ENCODE measurements at regions not wholly inside any gene's neighbourhood (a gene's known extent, or its start where the extent isn't known, plus 50 kb on each side); places are given as distances from the start of the nearest gene placed in this dataset.

DNA sequence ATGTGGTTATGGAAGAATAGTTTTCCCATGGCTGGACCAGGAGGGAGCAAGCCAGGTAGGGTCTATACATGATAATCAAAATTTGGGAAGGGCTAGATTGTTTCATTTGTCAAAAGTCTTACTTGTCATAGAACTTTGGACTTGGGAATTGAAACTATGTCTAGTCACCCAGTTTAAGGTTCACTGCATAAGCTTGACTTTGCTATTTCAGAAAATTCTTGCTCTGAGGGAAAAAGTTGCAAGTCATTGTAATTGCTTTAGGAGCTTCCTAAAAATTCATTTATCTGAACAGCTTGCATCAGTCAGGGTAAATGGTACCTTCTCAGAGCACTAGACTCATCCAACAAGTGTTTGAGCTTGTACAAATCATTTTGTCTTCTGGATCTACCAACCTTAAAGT lies 1194.7 kb downstream of the GALC start:
- Histone ChIP-seq H4K20me1 (replicated peaks; ENCODE audit: insufficient read depth) (no peaks in the 10 kb centered on the region), H3K4me1 (ENCODE audit: insufficient read depth) (no peaks in the 10 kb centered on the region), H3K36me3 (ENCODE audit: insufficient read depth) (no peaks in the 10 kb centered on the region), H3K79me2 (replicated peaks; ENCODE audit: insufficient read depth) (no peaks in the 10 kb centered on the region), H3K9me2 (ENCODE audit: insufficient read depth) (no peaks in the 10 kb centered on the region), H3F3A (replicated peaks; ENCODE audit: low read depth) (no peaks in the 10 kb centered on the region), H2AFZ (no peak overlapping the region), H3K4me2 (no peak overlapping the region), H3K27me3 (ENCODE audit: insufficient read depth) (no peaks in the 10 kb centered on the region), H3K27ac (ENCODE audit: low read depth) (no peak overlapping the region), H3K4me3 (no peak overlapping the region)
- no peak for TF ChIP-seq CREB1 (CRISPR knock-in tag; IDR thresholded peaks at IDR 0.05; ENCODE audit: low read depth)
- TF ChIP-seq, protein P1, sequence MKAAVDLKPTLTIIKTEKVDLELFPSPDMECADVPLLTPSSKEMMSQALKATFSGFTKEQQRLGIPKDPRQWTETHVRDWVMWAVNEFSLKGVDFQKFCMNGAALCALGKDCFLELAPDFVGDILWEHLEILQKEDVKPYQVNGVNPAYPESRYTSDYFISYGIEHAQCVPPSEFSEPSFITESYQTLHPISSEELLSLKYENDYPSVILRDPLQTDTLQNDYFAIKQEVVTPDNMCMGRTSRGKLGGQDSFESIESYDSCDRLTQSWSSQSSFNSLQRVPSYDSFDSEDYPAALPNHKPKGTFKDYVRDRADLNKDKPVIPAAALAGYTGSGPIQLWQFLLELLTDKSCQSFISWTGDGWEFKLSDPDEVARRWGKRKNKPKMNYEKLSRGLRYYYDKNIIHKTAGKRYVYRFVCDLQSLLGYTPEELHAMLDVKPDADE (IDR thresholded peaks at IDR 0.05): no peak
- TF ChIP-seq JUNB (IDR thresholded peaks at IDR 0.05; ENCODE audit: unreplicated experiment): no peak
- no peak for TF ChIP-seq EZH2 (IDR thresholded peaks at IDR 0.05; ENCODE audit: low read depth, unreplicated experiment)
- no peak for TF ChIP-seq ZNF331 (CRISPR knock-in tag; IDR thresholded peaks at IDR 0.05; ENCODE audit: low read depth)
- no peak for TF ChIP-seq STAT1 (IDR thresholded peaks at IDR 0.05; ENCODE audit: unreplicated experiment)
- TF ChIP-seq EZH2phosphoT487 (IDR thresholded peaks at IDR 0.05; ENCODE audit: unreplicated experiment): no peak
- TF ChIP-seq, protein P2, sequence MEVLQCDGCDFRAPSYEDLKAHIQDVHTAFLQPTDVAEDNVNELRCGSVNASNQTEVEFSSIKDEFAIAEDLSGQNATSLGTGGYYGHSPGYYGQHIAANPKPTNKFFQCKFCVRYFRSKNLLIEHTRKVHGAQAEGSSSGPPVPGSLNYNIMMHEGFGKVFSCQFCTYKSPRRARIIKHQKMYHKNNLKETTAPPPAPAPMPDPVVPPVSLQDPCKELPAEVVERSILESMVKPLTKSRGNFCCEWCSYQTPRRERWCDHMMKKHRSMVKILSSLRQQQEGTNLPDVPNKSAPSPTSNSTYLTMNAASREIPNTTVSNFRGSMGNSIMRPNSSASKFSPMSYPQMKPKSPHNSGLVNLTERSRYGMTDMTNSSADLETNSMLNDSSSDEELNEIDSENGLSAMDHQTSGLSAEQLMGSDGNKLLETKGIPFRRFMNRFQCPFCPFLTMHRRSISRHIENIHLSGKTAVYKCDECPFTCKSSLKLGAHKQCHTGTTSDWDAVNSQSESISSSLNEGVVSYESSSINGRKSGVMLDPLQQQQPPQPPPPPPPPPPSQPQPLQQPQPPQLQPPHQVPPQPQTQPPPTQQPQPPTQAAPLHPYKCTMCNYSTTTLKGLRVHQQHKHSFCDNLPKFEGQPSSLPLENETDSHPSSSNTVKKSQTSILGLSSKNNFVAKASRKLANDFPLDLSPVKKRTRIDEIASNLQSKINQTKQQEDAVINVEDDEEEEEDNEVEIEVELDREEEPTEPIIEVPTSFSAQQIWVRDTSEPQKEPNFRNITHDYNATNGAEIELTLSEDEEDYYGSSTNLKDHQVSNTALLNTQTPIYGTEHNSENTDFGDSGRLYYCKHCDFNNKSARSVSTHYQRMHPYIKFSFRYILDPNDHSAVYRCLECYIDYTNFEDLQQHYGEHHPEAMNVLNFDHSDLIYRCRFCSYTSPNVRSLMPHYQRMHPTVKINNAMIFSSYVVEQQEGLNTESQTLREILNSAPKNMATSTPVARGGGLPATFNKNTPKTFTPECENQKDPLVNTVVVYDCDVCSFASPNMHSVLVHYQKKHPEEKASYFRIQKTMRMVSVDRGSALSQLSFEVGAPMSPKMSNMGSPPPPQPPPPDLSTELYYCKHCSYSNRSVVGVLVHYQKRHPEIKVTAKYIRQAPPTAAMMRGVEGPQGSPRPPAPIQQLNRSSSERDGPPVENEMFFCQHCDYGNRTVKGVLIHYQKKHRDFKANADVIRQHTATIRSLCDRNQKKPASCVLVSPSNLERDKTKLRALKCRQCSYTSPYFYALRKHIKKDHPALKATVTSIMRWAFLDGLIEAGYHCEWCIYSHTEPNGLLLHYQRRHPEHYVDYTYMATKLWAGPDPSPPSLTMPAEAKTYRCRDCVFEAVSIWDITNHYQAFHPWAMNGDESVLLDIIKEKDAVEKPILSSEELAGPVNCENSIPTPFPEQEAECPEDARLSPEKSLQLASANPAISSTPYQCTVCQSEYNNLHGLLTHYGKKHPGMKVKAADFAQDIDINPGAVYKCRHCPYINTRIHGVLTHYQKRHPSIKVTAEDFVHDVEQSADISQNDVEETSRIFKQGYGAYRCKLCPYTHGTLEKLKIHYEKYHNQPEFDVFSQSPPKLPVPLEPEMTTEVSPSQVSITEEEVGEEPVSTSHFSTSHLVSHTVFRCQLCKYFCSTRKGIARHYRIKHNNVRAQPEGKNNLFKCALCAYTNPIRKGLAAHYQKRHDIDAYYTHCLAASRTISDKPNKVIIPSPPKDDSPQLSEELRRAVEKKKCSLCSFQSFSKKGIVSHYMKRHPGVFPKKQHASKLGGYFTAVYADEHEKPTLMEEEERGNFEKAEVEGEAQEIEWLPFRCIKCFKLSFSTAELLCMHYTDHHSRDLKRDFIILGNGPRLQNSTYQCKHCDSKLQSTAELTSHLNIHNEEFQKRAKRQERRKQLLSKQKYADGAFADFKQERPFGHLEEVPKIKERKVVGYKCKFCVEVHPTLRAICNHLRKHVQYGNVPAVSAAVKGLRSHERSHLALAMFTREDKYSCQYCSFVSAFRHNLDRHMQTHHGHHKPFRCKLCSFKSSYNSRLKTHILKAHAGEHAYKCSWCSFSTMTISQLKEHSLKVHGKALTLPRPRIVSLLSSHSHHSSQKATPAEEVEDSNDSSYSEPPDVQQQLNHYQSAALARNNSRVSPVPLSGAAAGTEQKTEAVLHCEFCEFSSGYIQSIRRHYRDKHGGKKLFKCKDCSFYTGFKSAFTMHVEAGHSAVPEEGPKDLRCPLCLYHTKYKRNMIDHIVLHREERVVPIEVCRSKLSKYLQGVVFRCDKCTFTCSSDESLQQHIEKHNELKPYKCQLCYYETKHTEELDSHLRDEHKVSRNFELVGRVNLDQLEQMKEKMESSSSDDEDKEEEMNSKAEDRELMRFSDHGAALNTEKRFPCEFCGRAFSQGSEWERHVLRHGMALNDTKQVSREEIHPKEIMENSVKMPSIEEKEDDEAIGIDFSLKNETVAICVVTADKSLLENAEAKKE (CRISPR knock-in tag; IDR thresholded peaks at IDR 0.05): no peak
- no peak for TF ChIP-seq NANOG (IDR thresholded peaks at IDR 0.05; ENCODE audit: borderline replicate concordance)
- no peaks in the 10 kb centered on the region for H3K36me3 Mint-ChIP-seq (ENCODE audit: low read depth)
- no peaks in the 10 kb centered on the region for H3K9me3 Mint-ChIP-seq
- DNase-seq (ENCODE audit: low spot score) (no peak), ATAC-seq (no peak)
- no peaks in the 10 kb centered on the region for H3K4me1 Mint-ChIP-seq
- no peaks in the 10 kb centered on the region for H3K27me3 Mint-ChIP-seq (ENCODE audit: insufficient read depth, low read depth, poor library complexity)
- H3K4me3 Mint-ChIP-seq: no peak overlapping the region
- no peak overlapping the region; the same call in 1 of the 2 replicates for H3K27ac Mint-ChIP-seq

Measured in GM23338 (cell line).